ENCODE measurements at regions not wholly inside any gene's neighbourhood (a gene's known extent, or its start where the extent isn't known, plus 50 kb on each side); places are given as distances from the start of the nearest gene placed in this dataset.

- no peak for TF ChIP-seq ATF2 (IDR thresholded peaks at IDR 0.05; ENCODE audit: low read length)
- no peak for TF ChIP-seq ATF3 (IDR thresholded peaks at IDR 0.05; ENCODE audit: insufficient read depth, low read depth, low read length)
- no peak for TF ChIP-seq POLR2A (IDR thresholded peaks at IDR 0.05; ENCODE audit: control extremely low read depth in 1 of 2, low read depth in 2 of 2, low read length in 2 of 2)
- TF ChIP-seq CHD7 (IDR thresholded peaks at IDR 0.05; ENCODE audit: insufficient replicate concordance, low read length): no peak
- TF ChIP-seq CREB1 (IDR thresholded peaks at IDR 0.05): no peak
Measured at GRCh38 chr5:57718155-57718554, 235.5 kb upstream of the ACTBL2 start (continued).

All from H1 (cell line).